Keratinocyte (primary cell): ENCODE measurements at regions not wholly inside any gene's neighbourhood (a gene's known extent, or its start where the extent isn't known, plus 50 kb on each side); places are given as distances from the start of the nearest gene placed in this dataset.
"Not testable (repeated sequence)": the region's sequence is repeated elsewhere in the genome, so short reads cannot be mapped to it uniquely, and the experiment has no call there.

Source experiments
- DNase-seq: peaks from one replicate; pipeline ENCODE4 v3.0.0-alpha.2; 2011; ENCODE audit warnings: low read depth, missing footprints, low spot score
- FAIRE-seq: peaks from 2 replicates; lab custom pipeline; 2011; peaks lifted over from hg19 to GRCh38; lab: Jason Lieb, UNC
- H2AFZ ChIP-seq: 2 replicates; pipeline ENCODE4 v1.6.0; 2012; ENCODE audit warnings: low read length, control low read depth, inconsistent platforms; ENCODE audit not compliant: control insufficient read depth
- H3K27ac ChIP-seq: 2 replicates; pipeline ENCODE4 v1.5.1; 2011; ENCODE audit warnings: low read length; ENCODE audit not compliant: control insufficient read depth, insufficient read depth
- H3K27me3 ChIP-seq: 3 replicates; pipeline ENCODE4 v1.6.0; 2011; ENCODE audit warnings: low read length; ENCODE audit not compliant: control insufficient read depth, insufficient read depth; ENCODE audit errors: extremely low read depth
- H3K36me3 ChIP-seq, 2 experiments: 2 replicates in 1 of 2; 3 replicates in 1 of 2; pipeline ENCODE4 v1.5.1; 2011; ENCODE audit warnings: low read length in 2 of 2, mild to moderate bottlenecking in 1 of 2; ENCODE audit not compliant: control insufficient read depth in 2 of 2, insufficient read depth in 2 of 2; ENCODE audit errors: extremely low read depth in 1 of 2
- H3K4me1 ChIP-seq: 3 replicates; pipeline ENCODE4 v1.5.1; 2011; ENCODE audit warnings: low read length; ENCODE audit not compliant: control insufficient read depth, insufficient read depth; ENCODE audit errors: extremely low read depth
- H3K4me2 ChIP-seq: 3 replicates; pipeline ENCODE4 v1.6.0; 2011; ENCODE audit warnings: low read depth, low read length; ENCODE audit not compliant: control insufficient read depth, insufficient read depth; ENCODE audit errors: extremely low read depth
- H3K4me3 ChIP-seq, 3 experiments: fragments of 200-600 bp in 1 of 3; sonication (generic) in 1 of 3; 2 replicates in 2 of 3; 3 replicates in 1 of 3; pipeline ENCODE4 v1.5.1; 2011 to 2016; ENCODE audit warnings: low read length in 3 of 3, mild to moderate bottlenecking in 3 of 3, control low read depth in 2 of 3, inconsistent platforms in 1 of 3, low read depth in 1 of 3, mixed read lengths in 1 of 3, mixed run types in 1 of 3, moderate library complexity in 1 of 3; ENCODE audit not compliant: control insufficient read depth in 2 of 3, insufficient read depth in 2 of 3; ENCODE audit errors: extremely low read depth in 1 of 3
- H3K79me2 ChIP-seq: 2 replicates; pipeline ENCODE4 v1.6.0; 2012; ENCODE audit warnings: low read length; ENCODE audit not compliant: control insufficient read depth, insufficient read depth
- H3K9ac ChIP-seq: 3 replicates; pipeline ENCODE4 v1.6.0; 2011; ENCODE audit warnings: low read length; ENCODE audit not compliant: control insufficient read depth, insufficient read depth; ENCODE audit errors: extremely low read depth
- H3K9me1 ChIP-seq: 3 replicates; pipeline ENCODE4 v1.6.0; 2011; ENCODE audit warnings: low read length; ENCODE audit not compliant: control insufficient read depth, insufficient read depth; ENCODE audit errors: extremely low read depth
- H3K9me3 ChIP-seq: 2 replicates; pipeline ENCODE4 v1.5.1; 2012; ENCODE audit warnings: low read depth, low read length; ENCODE audit not compliant: control insufficient read depth
- H4K20me1 ChIP-seq: 3 replicates; pipeline ENCODE4 v1.6.0; 2011; ENCODE audit warnings: low read length; ENCODE audit not compliant: control insufficient read depth, insufficient read depth; ENCODE audit errors: extremely low read depth
- dilution Hi-C: fragments of 300-500 bp; cut with MboI; formaldehyde crosslinking; loops from one replicate; pipeline ENCODE4 v1.7.0; 2020; ENCODE audit warnings: low sequenced_read_pairs; ENCODE audit not compliant: extremely low pct_ligation_motif_present

DNA sequence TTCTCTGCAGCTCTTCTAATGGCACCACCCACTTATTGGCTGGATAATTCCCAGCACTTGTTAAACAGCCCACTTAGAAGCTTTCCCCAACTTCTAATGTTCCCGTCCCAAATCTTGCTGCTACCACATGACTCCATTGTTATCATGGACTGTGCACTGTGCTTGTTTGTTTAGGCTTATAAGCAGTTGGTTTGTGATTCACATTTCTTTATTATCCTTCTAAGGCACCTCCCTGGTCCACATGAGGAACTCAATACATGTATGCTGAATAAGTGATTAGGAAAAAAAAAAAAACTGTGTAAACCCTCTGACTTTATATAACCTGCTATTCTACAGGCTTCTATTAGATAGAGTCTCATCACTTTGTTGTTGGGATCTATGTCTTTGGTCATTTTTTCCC is 311.7 kb upstream of the CHRNA7 start:
- DNase-seq, H3K9ac ChIP-seq, H3K27me3 ChIP-seq, H3K36me3 ChIP-seq, H3K79me2 ChIP-seq, H3K27ac ChIP-seq, dilution Hi-C loops, H3K9me3 ChIP-seq, H3K4me2 ChIP-seq, H4K20me1 ChIP-seq, H3K4me3 ChIP-seq, FAIRE-seq, H2AFZ ChIP-seq, H3K9me1 ChIP-seq, H3K4me1 ChIP-seq: not testable (repeated sequence)

DNA sequence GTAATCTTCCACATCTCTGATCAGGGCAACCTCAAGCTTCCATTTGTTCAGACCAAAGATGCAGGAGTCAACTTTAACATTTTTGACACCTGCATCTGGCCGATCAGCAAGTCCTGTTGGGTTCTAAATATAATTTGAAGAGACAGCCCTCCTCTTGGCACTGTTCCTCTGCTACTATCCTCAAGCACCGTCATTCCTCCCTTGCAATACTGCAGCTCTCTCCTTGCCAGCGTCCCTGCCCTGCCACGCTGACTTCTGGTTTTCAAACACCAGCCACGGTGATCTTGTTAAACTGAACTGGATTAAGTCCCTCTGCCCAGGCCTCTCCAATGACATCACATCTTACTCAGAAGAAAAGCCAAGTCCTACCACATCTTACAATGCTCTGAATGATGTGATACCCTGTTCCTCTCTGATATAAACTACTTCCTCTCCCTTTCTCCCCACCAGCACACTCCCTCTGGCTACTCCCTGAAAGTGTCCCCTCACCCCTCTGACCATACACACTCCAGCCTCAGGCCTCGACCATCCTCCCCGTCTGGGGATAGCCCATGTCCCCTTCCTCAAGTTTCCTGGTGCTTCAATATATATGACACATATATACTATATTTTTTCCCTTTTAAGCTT is 310.8 kb upstream of the CHRNA7 start:
- H3K4me1 ChIP-seq, dilution Hi-C loops, H3K27me3 ChIP-seq, H3K4me3 ChIP-seq, H3K4me2 ChIP-seq, H3K9me3 ChIP-seq, FAIRE-seq, H2AFZ ChIP-seq, H4K20me1 ChIP-seq, H3K9ac ChIP-seq, H3K36me3 ChIP-seq, H3K9me1 ChIP-seq, DNase-seq, H3K27ac ChIP-seq, H3K79me2 ChIP-seq: not testable (repeated sequence)

DNA sequence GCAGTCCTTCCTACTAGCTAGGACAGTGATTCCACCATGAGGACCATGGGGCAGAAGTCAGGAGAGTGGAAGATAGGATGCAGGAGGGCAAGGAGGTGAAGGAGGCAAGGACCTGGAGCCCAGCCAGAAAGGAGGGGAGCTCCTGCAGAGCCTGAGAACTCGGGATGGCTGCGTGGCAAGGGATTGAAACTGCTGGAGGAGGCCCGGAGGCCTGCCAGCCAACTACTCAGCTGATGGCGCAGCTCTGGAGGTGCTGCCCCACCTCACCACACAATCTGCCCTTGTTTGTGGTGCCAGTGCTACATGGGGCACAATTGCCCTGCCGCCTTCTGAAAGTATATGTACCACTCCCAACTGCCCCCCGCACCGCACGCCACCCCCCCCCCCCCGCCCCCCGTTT is 307.3 kb upstream of the CHRNA7 start:
- H3K79me2 ChIP-seq, H3K27me3 ChIP-seq, DNase-seq, H3K9me1 ChIP-seq, H3K4me3 ChIP-seq, H2AFZ ChIP-seq, FAIRE-seq, H3K27ac ChIP-seq, H3K36me3 ChIP-seq, H4K20me1 ChIP-seq, H3K9ac ChIP-seq, H3K4me2 ChIP-seq, H3K4me1 ChIP-seq, H3K9me3 ChIP-seq, dilution Hi-C loops: not testable (repeated sequence)

DNA sequence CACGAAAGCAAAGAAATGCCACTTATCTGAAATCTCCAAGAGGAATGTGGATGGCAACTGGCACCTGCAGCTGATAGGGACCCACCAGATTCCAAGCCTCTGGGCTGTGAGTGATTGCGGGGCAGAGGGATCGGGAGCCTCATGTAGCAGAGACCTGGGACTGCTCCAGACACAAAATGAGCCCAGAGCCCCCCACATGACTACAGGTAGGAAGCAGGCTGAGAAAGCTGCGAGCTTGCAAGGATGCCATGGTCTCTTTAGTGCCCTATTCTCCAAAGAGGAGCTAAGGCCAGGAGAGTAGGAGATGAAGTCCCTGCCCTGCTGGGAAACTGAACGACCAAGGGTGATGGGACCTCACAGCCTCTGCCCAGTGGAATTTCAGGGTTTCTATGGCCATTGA is 305.4 kb upstream of the CHRNA7 start:
- H2AFZ ChIP-seq, FAIRE-seq, H3K4me3 ChIP-seq, H3K27ac ChIP-seq, H3K9me1 ChIP-seq, H4K20me1 ChIP-seq, H3K9ac ChIP-seq, dilution Hi-C loops, H3K36me3 ChIP-seq, H3K4me2 ChIP-seq, H3K4me1 ChIP-seq, H3K27me3 ChIP-seq, DNase-seq, H3K79me2 ChIP-seq, H3K9me3 ChIP-seq: not testable (repeated sequence)

DNA sequence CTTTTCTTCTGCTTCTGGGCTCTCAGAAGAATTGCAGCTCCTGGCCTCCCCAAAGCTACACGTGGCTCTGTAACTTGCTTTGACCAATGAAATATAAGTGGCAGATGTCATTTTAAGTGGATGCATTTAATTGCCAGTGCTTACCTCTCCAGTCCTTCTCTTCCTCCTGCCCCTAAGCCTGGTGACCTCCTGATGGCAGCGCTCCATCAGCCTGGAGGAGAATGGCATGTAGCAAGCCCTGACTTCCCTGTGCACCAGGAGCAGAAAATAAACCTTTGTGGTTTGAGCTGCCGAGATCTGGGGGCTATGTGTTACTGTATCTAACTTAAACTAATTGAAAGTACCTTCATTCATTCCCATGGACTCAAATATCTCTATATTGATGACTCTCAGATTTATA is 304.7 kb upstream of the CHRNA7 start:
- H2AFZ ChIP-seq, dilution Hi-C loops, DNase-seq, H3K4me2 ChIP-seq, H3K27me3 ChIP-seq, H3K27ac ChIP-seq, H3K36me3 ChIP-seq, H3K9me3 ChIP-seq, H3K4me3 ChIP-seq, FAIRE-seq, H3K9ac ChIP-seq, H3K9me1 ChIP-seq, H3K4me1 ChIP-seq, H3K79me2 ChIP-seq, H4K20me1 ChIP-seq: not testable (repeated sequence)
